Endothelial cell (in vitro differentiated cells): ENCODE measurements at regions not wholly inside any gene's neighbourhood (a gene's known extent, or its start where the extent isn't known, plus 50 kb on each side); places are given as distances from the start of the nearest gene placed in this dataset.

Source experiments
- DNase-seq: peaks from one replicate; pipeline ENCODE4 v3.0.0; 2021; ENCODE audit warnings: low spot score
- H3K27ac Mint-ChIP-seq: one replicate; pipeline ENCODE4 v1.8.0; 2021; ENCODE audit warnings: mixed read lengths, inconsistent platforms; ENCODE audit not compliant: unreplicated experiment
- H3K27me3 Mint-ChIP-seq: one replicate; pipeline ENCODE4 v1.8.0; 2021; ENCODE audit warnings: mild to moderate bottlenecking, moderate library complexity, mixed read lengths, inconsistent platforms; ENCODE audit not compliant: unreplicated experiment
- H3K36me3 Mint-ChIP-seq: one replicate; pipeline ENCODE4 v1.8.0; 2021; ENCODE audit warnings: mild to moderate bottlenecking, low read depth, mixed read lengths, inconsistent platforms; ENCODE audit not compliant: unreplicated experiment
- H3K4me1 Mint-ChIP-seq: one replicate; pipeline ENCODE4 v1.8.0; 2021; ENCODE audit warnings: mild to moderate bottlenecking, mixed read lengths, inconsistent platforms; ENCODE audit not compliant: unreplicated experiment
- H3K4me3 Mint-ChIP-seq: one replicate; pipeline ENCODE4 v1.8.0; 2021; ENCODE audit warnings: mild to moderate bottlenecking, mixed read lengths, inconsistent platforms; ENCODE audit not compliant: unreplicated experiment
- H3K9me3 Mint-ChIP-seq: one replicate; pipeline ENCODE4 v1.8.0; 2021; ENCODE audit warnings: mixed read lengths, inconsistent platforms; ENCODE audit not compliant: unreplicated experiment
- CTCF ChIP-seq: fragments of 200-600 bp; sonication (generic); IDR thresholded peaks from one replicate; pipeline ENCODE4 v1.5.0; 2021; ENCODE audit warnings: antibody characterized with exemption; ENCODE audit not compliant: unreplicated experiment

GRCh38 chr6:1481286-1481685, 91.9 kb downstream of the FOXF2 start:
- H3K27ac Mint-ChIP-seq, result no peak overlapping the region
- no peak overlapping the region for H3K4me3 Mint-ChIP-seq
- no peaks in the 10 kb centered on the region for H3K36me3 Mint-ChIP-seq
- no peaks in the 10 kb centered on the region for H3K27me3 Mint-ChIP-seq
- DNase-seq, result no peak
- no peaks in the 10 kb centered on the region for H3K9me3 Mint-ChIP-seq
- no peaks in the 10 kb centered on the region for H3K4me1 Mint-ChIP-seq
- TF ChIP-seq CTCF, result no peak

GRCh38 chr6:1482381-1483166, 93.2 kb downstream of the FOXF2 start:
- H3K27ac Mint-ChIP-seq, result no peak overlapping the region
- no peak for TF ChIP-seq CTCF
- H3K4me3 Mint-ChIP-seq, result no peak overlapping the region
- no peaks in the 10 kb centered on the region for H3K9me3 Mint-ChIP-seq
- DNase-seq, result no peak
- no peaks in the 10 kb centered on the region for H3K4me1 Mint-ChIP-seq
- H3K27me3 Mint-ChIP-seq, result no peaks in the 10 kb centered on the region
- H3K36me3 Mint-ChIP-seq, result no peaks in the 10 kb centered on the region

- Mint-ChIP-seq H3K27me3 (no peaks in the 10 kb centered on the region), H3K27ac (no peak overlapping the region)
Measured at GRCh38 chr6:1485678-1486077, 96.3 kb downstream of the FOXF2 start.

DNA sequence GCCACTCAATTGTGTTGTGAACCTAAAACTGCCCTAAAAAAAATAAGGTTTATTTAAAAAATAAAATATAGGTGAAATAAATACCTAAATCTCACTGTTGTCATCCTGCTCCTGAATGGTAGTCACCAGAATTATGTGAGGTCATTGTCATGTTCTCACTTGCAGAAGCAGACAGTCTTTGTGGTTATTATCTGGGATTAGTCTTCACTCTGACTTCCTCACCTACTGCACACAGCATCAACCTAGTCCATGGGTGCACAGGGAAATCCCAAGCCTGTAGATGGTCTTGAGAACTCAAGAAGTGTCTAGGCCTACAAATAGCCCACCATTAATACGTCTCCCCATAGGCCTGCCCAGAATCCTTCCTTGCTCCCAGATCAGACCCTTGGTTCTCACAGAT, 97.0 kb downstream of the FOXF2 start:
- Mint-ChIP-seq H3K27me3 (no peaks in the 10 kb centered on the region), H3K4me3 (no peak overlapping the region), H3K9me3 (no peaks in the 10 kb centered on the region), H3K4me1 (no peaks in the 10 kb centered on the region), H3K27ac (no peak overlapping the region), H3K36me3 (no peaks in the 10 kb centered on the region)
- DNase-seq, result no peak
- TF ChIP-seq CTCF, result no peak

More at GRCh38 chr6:1485678-1486077, 96.3 kb downstream of the FOXF2 start:
- DNase-seq, result no peak
- Mint-ChIP-seq H3K36me3 (no peaks in the 10 kb centered on the region), H3K9me3 (no peaks in the 10 kb centered on the region), H3K4me1 (no peaks in the 10 kb centered on the region), H3K4me3 (no peak overlapping the region)
- TF ChIP-seq CTCF, result no peak

- Mint-ChIP-seq H3K27me3 (no peaks in the 10 kb centered on the region), H3K27ac (no peak overlapping the region), H3K9me3 (no peaks in the 10 kb centered on the region), H3K4me1 (no peaks in the 10 kb centered on the region), H3K4me3 (no peak overlapping the region), H3K36me3 (no peaks in the 10 kb centered on the region)
- TF ChIP-seq CTCF, result no peak
- DNase-seq, result no peak
Measured at GRCh38 chr6:1487239-1487638, 97.9 kb downstream of the FOXF2 start.
